ENCODE measurements at regions not wholly inside any gene's neighbourhood (a gene's known extent, or its start where the extent isn't known, plus 50 kb on each side); places are given as distances from the start of the nearest gene placed in this dataset.
"Not testable (repeated sequence)": the region's sequence is repeated elsewhere in the genome, so short reads cannot be mapped to it uniquely, and the experiment has no call there.

- DNase-seq: not testable (repeated sequence)
Measured at GRCh38 chr16:76716251-76716650, 439.1 kb downstream of the CNTNAP4 start.

GRCh38 chr16:76724181-76724580 is 447.0 kb downstream of the CNTNAP4 start:
- no peak for DNase-seq

GRCh38 chr16:76729525-76729924 is 452.3 kb downstream of the CNTNAP4 start:
- DNase-seq: no peak

GRCh38 chr16:76732894-76733293 is 455.7 kb downstream of the CNTNAP4 start:
- no peak for DNase-seq

- no peak for DNase-seq
Measured at GRCh38 chr16:76741623-76742022, 449.4 kb upstream of the MON1B start.

- DNase-seq: no peak
Measured at GRCh38 chr16:76748461-76749348, 442.3 kb upstream of the MON1B start.

- no peak for DNase-seq
Measured at GRCh38 chr16:76749780-76750375, 441.1 kb upstream of the MON1B start.

- DNase-seq: no peak
Measured at GRCh38 chr16:76755496-76755895, 435.5 kb upstream of the MON1B start.

- DNase-seq: no peak
Measured at GRCh38 chr16:76756423-76756822, 434.6 kb upstream of the MON1B start.

GRCh38 chr16:76756951-76757350 is 434.0 kb upstream of the MON1B start:
- no peak for DNase-seq

- no peak for DNase-seq
Measured at GRCh38 chr16:76766538-76766937, 424.5 kb upstream of the MON1B start.

- DNase-seq: no peak
Measured at GRCh38 chr16:76768316-76768715, 422.7 kb upstream of the MON1B start.

GRCh38 chr16:76768948-76769347 is 422.0 kb upstream of the MON1B start:
- DNase-seq: no peak

GRCh38 chr16:76771216-76771615 is 419.8 kb upstream of the MON1B start:
- DNase-seq: no peak

GRCh38 chr16:76777721-76778465 is 413.1 kb upstream of the MON1B start:
- DNase-seq: no peak

- no peak for DNase-seq
Measured at GRCh38 chr16:76780556-76780955, 410.4 kb upstream of the MON1B start.

- DNase-seq: no peak
Measured at GRCh38 chr16:76784530-76784929, 406.5 kb upstream of the MON1B start.

- DNase-seq: no peak
Measured at GRCh38 chr16:76787394-76787793, 403.6 kb upstream of the MON1B start.

GRCh38 chr16:76791151-76791550 is 399.8 kb upstream of the MON1B start:
- DNase-seq: no peak

GRCh38 chr16:76796416-76796815 is 394.6 kb upstream of the MON1B start:
- no peak for DNase-seq

- no peak for DNase-seq
Measured at GRCh38 chr16:76796978-76797377, 394.0 kb upstream of the MON1B start.

GRCh38 chr16:76797457-76797856 is 393.5 kb upstream of the MON1B start:
- DNase-seq: no peak

- no peak for DNase-seq
Measured at GRCh38 chr16:76800196-76800595, 390.8 kb upstream of the MON1B start.

Data from renal pelvis (tissue), 1 donor.